ENCODE measurements at regions not wholly inside any gene's neighbourhood (a gene's known extent, or its start where the extent isn't known, plus 50 kb on each side); places are given as distances from the start of the nearest gene placed in this dataset.

DNA sequence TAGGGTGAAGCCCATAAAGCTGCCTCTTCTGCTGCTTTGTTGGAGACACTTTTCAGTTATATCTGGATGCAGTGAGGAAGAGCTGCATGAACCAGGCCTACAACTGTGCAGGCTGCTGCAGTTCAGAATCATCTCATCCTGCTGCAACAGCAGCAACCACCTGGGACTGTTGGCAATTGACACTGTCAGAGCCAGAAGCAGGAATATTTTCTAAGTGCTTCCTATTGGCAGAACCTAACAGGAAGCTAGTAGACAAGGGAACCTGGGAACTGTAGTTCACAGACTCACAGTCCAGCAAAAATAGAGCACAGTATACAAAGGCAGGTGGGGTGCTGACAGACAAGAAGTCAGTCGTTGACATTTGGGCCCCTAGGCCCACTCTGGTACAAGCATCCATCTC, 452.9 kb upstream of the SPRED2 start:
- no peak overlapping the region for H3K9ac ChIP-seq (ENCODE audit: low read length)
- DNase-seq (ENCODE audit: low read depth) = no peak
- H3K4me3 ChIP-seq (ENCODE audit: low read length) = no peak overlapping the region
- no peaks in the 10 kb centered on the region for H3K36me3 ChIP-seq (ENCODE audit: control insufficient read depth, insufficient read depth, low read length, severe bottlenecking)
- no peaks in the 10 kb centered on the region for H3K9me3 ChIP-seq (ENCODE audit: control insufficient read depth, low read length)
- H3K27me3 ChIP-seq (replicated peaks; ENCODE audit: control insufficient read depth, insufficient read depth, low read length) = peaks cover 5% of the 10 kb centered on the region
- H3K4me1 ChIP-seq (ENCODE audit: control insufficient read depth, insufficient read depth, low read length) = no peaks in the 10 kb centered on the region

DNA sequence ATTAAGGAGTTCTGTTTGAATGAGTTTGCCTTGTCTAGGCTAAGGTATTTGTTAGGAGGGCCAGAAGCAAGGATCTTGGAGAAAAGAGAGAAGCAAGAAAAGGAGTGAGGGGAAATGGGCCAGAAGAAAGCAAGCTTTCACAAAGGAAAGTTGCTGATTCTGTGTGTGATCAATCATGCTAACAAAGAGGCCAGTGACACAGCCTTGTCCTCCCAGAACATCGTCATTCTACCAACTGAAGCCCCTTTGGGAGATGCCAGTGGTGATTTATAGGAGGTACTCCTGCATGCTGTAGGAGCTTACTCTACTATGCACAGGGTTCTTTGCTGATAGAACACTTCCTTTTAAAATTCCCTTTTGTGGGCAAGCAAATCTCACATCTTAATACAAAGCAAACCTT, 449.2 kb upstream of the SPRED2 start:
- H3K9me3 ChIP-seq (ENCODE audit: control insufficient read depth, low read length) = no peaks in the 10 kb centered on the region
- H3K36me3 ChIP-seq (ENCODE audit: control insufficient read depth, insufficient read depth, low read length, severe bottlenecking) = no peaks in the 10 kb centered on the region
- no peak overlapping the region for H3K9ac ChIP-seq (ENCODE audit: low read length)
- no peak for DNase-seq (ENCODE audit: low read depth)
- H3K4me1 ChIP-seq (ENCODE audit: control insufficient read depth, insufficient read depth, low read length) = peaks cover 7% of the 10 kb centered on the region
- H3K4me3 ChIP-seq (ENCODE audit: low read length) = no peak overlapping the region
- peaks cover 5% of the 10 kb centered on the region for H3K27me3 ChIP-seq (replicated peaks; ENCODE audit: control insufficient read depth, insufficient read depth, low read length)

- no peak overlapping the region for H3K4me3 ChIP-seq (ENCODE audit: low read length)
- no peak overlapping the region for H3K9ac ChIP-seq (ENCODE audit: low read length)
- H3K36me3 ChIP-seq (ENCODE audit: control insufficient read depth, insufficient read depth, low read length, severe bottlenecking) = no peaks in the 10 kb centered on the region
- H3K27me3 ChIP-seq (replicated peaks; ENCODE audit: control insufficient read depth, insufficient read depth, low read length) = peaks cover 5% of the 10 kb centered on the region
- H3K4me1 ChIP-seq (ENCODE audit: control insufficient read depth, insufficient read depth, low read length) = peaks cover 7% of the 10 kb centered on the region
- no peaks in the 10 kb centered on the region for H3K9me3 ChIP-seq (ENCODE audit: control insufficient read depth, low read length)
- peak; percentile 3 for DNase-seq (ENCODE audit: low read depth)
Observed at GRCh38 chr2:65880436-65880835, 448.0 kb upstream of the SPRED2 start.

DNA sequence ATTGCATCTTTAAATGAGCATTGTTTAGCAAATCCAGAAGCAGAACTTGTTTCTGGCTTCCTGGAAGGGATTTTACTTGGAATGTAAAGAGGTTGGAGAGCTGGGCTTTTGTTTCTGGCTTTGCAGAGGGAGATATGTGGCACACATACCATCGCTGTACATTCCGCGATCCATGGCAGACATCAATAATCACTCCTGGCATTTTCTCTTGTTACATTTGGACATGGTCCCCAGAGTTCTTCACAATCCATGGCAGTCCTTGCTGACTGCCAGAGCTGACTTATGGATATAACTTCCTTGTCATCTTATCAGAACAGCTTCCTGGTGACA, 445.6 kb upstream of the SPRED2 start:
- Histone ChIP-seq H3K4me1 (ENCODE audit: control insufficient read depth, insufficient read depth, low read length) (peaks cover 7% of the 10 kb centered on the region), H3K9ac (ENCODE audit: low read length) (no peak overlapping the region), H3K9me3 (ENCODE audit: control insufficient read depth, low read length) (no peaks in the 10 kb centered on the region), H3K36me3 (ENCODE audit: control insufficient read depth, insufficient read depth, low read length, severe bottlenecking) (no peaks in the 10 kb centered on the region), H3K4me3 (ENCODE audit: low read length) (no peak overlapping the region), H3K27me3 (replicated peaks; ENCODE audit: control insufficient read depth, insufficient read depth, low read length) (peaks cover 5% of the 10 kb centered on the region)
- peak; percentile 49 for DNase-seq (ENCODE audit: low read depth)

DNA sequence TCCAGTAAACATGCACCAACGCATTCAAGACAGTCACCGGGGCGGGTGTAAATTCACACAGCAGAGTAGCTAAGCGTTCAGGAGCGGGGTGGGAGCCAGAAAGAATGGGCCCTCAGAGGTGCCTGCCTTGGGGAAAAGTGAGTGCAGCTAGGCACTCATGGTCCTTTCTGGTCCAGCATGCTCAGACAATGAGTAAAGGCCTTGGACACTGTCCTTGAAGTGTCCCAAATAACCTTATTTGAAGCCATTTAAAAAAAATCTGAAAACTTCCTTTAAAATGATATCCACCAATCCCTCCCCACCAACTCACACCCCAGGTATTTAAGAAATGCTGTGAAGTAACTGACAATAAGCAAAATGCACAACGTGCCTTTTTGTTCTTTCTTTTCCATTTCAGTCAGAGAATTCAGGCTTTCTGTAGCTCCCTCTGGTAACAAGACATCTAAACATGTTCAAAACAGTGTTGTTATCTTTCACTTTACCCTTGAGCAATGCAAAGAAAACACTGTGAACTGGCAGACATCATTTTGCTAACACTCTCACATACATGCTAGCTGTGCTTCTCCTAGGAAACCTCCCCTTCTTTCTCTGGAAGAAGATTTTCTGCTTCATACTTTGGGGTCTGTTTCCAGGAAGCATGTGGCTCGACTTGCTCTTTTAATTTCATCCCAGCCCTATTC, 445.1 kb upstream of the SPRED2 start:
- Histone ChIP-seq H3K27me3 (replicated peaks; ENCODE audit: control insufficient read depth, insufficient read depth, low read length) (peaks cover 5% of the 10 kb centered on the region), H3K9me3 (ENCODE audit: control insufficient read depth, low read length) (no peaks in the 10 kb centered on the region), H3K9ac (ENCODE audit: low read length) (no peak overlapping the region), H3K4me1 (ENCODE audit: control insufficient read depth, insufficient read depth, low read length) (peaks cover 7% of the 10 kb centered on the region), H3K36me3 (ENCODE audit: control insufficient read depth, insufficient read depth, low read length, severe bottlenecking) (no peaks in the 10 kb centered on the region), H3K4me3 (ENCODE audit: low read length) (no peak overlapping the region)
- peak; percentile 63 for DNase-seq (ENCODE audit: low read depth)

- Histone ChIP-seq H3K9ac (ENCODE audit: low read length) (no peak overlapping the region), H3K36me3 (ENCODE audit: control insufficient read depth, insufficient read depth, low read length, severe bottlenecking) (no peaks in the 10 kb centered on the region), H3K4me3 (ENCODE audit: low read length) (no peak overlapping the region), H3K27me3 (replicated peaks; ENCODE audit: control insufficient read depth, insufficient read depth, low read length) (no peaks in the 10 kb centered on the region), H3K4me1 (ENCODE audit: control insufficient read depth, insufficient read depth, low read length) (peaks cover 7% of the 10 kb centered on the region), H3K9me3 (ENCODE audit: control insufficient read depth, low read length) (no peaks in the 10 kb centered on the region)
- DNase-seq (ENCODE audit: low read depth) = no peak
Observed at GRCh38 chr2:65876114-65876513, 443.7 kb upstream of the SPRED2 start.

DNA sequence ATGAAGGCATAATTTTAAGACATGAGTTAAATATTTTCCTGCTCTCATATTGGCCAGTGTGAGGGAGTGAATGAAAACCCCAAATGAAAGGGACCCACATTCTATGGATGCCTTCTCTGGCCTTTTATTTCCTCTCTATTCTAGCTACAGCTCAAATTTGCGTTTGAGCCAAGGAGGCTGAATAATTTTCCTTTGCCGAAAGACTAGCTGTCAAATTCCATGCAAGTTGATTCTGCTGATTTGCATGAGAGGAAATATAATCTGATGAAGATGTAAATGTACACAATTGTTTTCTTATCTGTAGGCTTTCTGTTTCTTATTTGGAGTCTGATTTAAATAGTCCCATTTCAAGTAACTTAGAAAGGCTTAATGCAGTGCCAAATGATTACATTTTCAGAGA, 438.4 kb upstream of the SPRED2 start:
- no peaks in the 10 kb centered on the region for H3K36me3 ChIP-seq (ENCODE audit: control insufficient read depth, insufficient read depth, low read length, severe bottlenecking)
- no peak overlapping the region for H3K9ac ChIP-seq (ENCODE audit: low read length)
- H3K9me3 ChIP-seq (ENCODE audit: control insufficient read depth, low read length) = no peaks in the 10 kb centered on the region
- no peak overlapping the region for H3K4me3 ChIP-seq (ENCODE audit: low read length)
- no peaks in the 10 kb centered on the region for H3K4me1 ChIP-seq (ENCODE audit: control insufficient read depth, insufficient read depth, low read length)
- no peak for DNase-seq (ENCODE audit: low read depth)
- peaks cover 5% of the 10 kb centered on the region for H3K27me3 ChIP-seq (replicated peaks; ENCODE audit: control insufficient read depth, insufficient read depth, low read length)

GRCh38 chr2:65869296-65869695, 436.9 kb upstream of the SPRED2 start:
- Histone ChIP-seq H3K9ac (ENCODE audit: low read length) (no peak overlapping the region), H3K27me3 (replicated peaks; ENCODE audit: control insufficient read depth, insufficient read depth, low read length) (peaks cover 5% of the 10 kb centered on the region), H3K4me3 (ENCODE audit: low read length) (no peak overlapping the region), H3K9me3 (ENCODE audit: control insufficient read depth, low read length) (no peaks in the 10 kb centered on the region), H3K4me1 (ENCODE audit: control insufficient read depth, insufficient read depth, low read length) (no peaks in the 10 kb centered on the region), H3K36me3 (ENCODE audit: control insufficient read depth, insufficient read depth, low read length, severe bottlenecking) (no peaks in the 10 kb centered on the region)
- DNase-seq (ENCODE audit: low read depth) = no peak

GRCh38 chr2:65868177-65868576, 435.8 kb upstream of the SPRED2 start:
- no peaks in the 10 kb centered on the region for H3K4me1 ChIP-seq (ENCODE audit: control insufficient read depth, insufficient read depth, low read length)
- DNase-seq (ENCODE audit: low read depth) = no peak

DNA sequence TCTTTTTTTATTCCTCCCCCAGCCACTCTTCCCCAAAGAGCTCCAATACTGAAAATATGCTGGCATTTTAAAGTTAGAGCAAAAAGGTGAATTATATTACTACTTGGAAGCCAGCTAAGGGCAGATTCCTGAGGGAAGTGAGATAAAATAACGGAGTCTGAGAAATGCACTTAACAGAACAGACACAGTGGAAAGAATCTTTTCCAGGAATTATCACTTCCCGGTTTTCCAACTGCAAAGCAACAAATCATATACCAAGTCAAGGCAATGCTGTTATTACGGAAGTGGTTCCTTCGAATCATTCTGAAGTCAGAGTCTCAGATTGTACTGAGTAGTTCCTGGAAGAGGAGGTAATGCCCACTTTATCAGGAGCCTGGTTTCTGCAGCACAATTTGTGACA, 435.0 kb upstream of the SPRED2 start:
- no peak overlapping the region for H3K4me3 ChIP-seq (ENCODE audit: low read length)
- no peaks in the 10 kb centered on the region for H3K9me3 ChIP-seq (ENCODE audit: control insufficient read depth, low read length)
- H3K9ac ChIP-seq (ENCODE audit: low read length) = no peak overlapping the region
- peaks cover 5% of the 10 kb centered on the region for H3K27me3 ChIP-seq (replicated peaks; ENCODE audit: control insufficient read depth, insufficient read depth, low read length)
- no peaks in the 10 kb centered on the region for H3K36me3 ChIP-seq (ENCODE audit: control insufficient read depth, insufficient read depth, low read length, severe bottlenecking)
- DNase-seq (ENCODE audit: low read depth) = no peak
- H3K4me1 ChIP-seq (ENCODE audit: control insufficient read depth, insufficient read depth, low read length) = no peaks in the 10 kb centered on the region

More at GRCh38 chr2:65868177-65868576, 435.8 kb upstream of the SPRED2 start:
- Histone ChIP-seq H3K9me3 (ENCODE audit: control insufficient read depth, low read length) (no peaks in the 10 kb centered on the region), H3K27me3 (replicated peaks; ENCODE audit: control insufficient read depth, insufficient read depth, low read length) (peaks cover 5% of the 10 kb centered on the region), H3K36me3 (ENCODE audit: control insufficient read depth, insufficient read depth, low read length, severe bottlenecking) (no peaks in the 10 kb centered on the region), H3K4me3 (ENCODE audit: low read length) (no peak overlapping the region), H3K9ac (ENCODE audit: low read length) (no peak overlapping the region)

- no peak for DNase-seq (ENCODE audit: low read depth)
- H3K4me1 ChIP-seq (ENCODE audit: control insufficient read depth, insufficient read depth, low read length) = no peaks in the 10 kb centered on the region
Observed at GRCh38 chr2:65866148-65866547, 433.7 kb upstream of the SPRED2 start.

GRCh38 chr2:65864619-65865018, 432.2 kb upstream of the SPRED2 start:
- Histone ChIP-seq H3K9ac (ENCODE audit: low read length) (no peak overlapping the region), H3K4me1 (ENCODE audit: control insufficient read depth, insufficient read depth, low read length) (no peaks in the 10 kb centered on the region), H3K27me3 (replicated peaks; ENCODE audit: control insufficient read depth, insufficient read depth, low read length) (peaks cover 5% of the 10 kb centered on the region), H3K4me3 (ENCODE audit: low read length) (no peak overlapping the region), H3K36me3 (ENCODE audit: control insufficient read depth, insufficient read depth, low read length, severe bottlenecking) (no peaks in the 10 kb centered on the region), H3K9me3 (ENCODE audit: control insufficient read depth, low read length) (no peaks in the 10 kb centered on the region)
- DNase-seq (ENCODE audit: low read depth) = no peak

More at GRCh38 chr2:65866148-65866547, 433.7 kb upstream of the SPRED2 start:
- H3K9me3 ChIP-seq (ENCODE audit: control insufficient read depth, low read length) = no peaks in the 10 kb centered on the region
- no peak overlapping the region for H3K4me3 ChIP-seq (ENCODE audit: low read length)
- no peak overlapping the region for H3K9ac ChIP-seq (ENCODE audit: low read length)
- no peaks in the 10 kb centered on the region for H3K36me3 ChIP-seq (ENCODE audit: control insufficient read depth, insufficient read depth, low read length, severe bottlenecking)
- H3K27me3 ChIP-seq (replicated peaks; ENCODE audit: control insufficient read depth, insufficient read depth, low read length) = peaks cover 5% of the 10 kb centered on the region

Data from adipocyte (in vitro differentiated cells).